Liver (tissue), 8 donors: ENCODE measurements at regions not wholly inside any gene's neighbourhood (a gene's known extent, or its start where the extent isn't known, plus 50 kb on each side); places are given as distances from the start of the nearest gene placed in this dataset.

Experiments
- DNase-seq: peaks from one replicate; pipeline ENCODE4 v3.0.0-alpha.2; 2017; ENCODE audit warnings: low spot score
- H3K27ac ChIP-seq, 2 donors: one replicate each; pipeline ENCODE4 v1.7.0; 2013; ENCODE audit warnings: inconsistent platforms in 2 of 2, low read length in 2 of 2, control low read depth in 1 of 2, low read depth in 1 of 2, mild to moderate bottlenecking in 1 of 2
- H3K27me3 ChIP-seq, 4 donors: one replicate each; pipeline versions ENCODE4 v1.6.1 to v1.7.0; 2013; ENCODE audit warnings: low read length in 3 of 4, inconsistent platforms in 1 of 4, mild to moderate bottlenecking in 1 of 4, moderate library complexity in 1 of 4; ENCODE audit not compliant: control insufficient read depth in 4 of 4, insufficient read depth in 4 of 4
- H3K36me3 ChIP-seq, 4 donors: one replicate each; pipeline versions ENCODE4 v1.6.1 to v1.7.0; 2013; ENCODE audit warnings: low read length in 3 of 4, mild to moderate bottlenecking in 3 of 4, low read depth in 1 of 4, moderate library complexity in 1 of 4; ENCODE audit not compliant: control insufficient read depth in 4 of 4, insufficient read depth in 3 of 4
- H3K4me1 ChIP-seq, 4 donors: one replicate each; pipeline versions ENCODE4 v1.6.1 to v1.7.0; 2013; ENCODE audit warnings: low read length in 3 of 4, mild to moderate bottlenecking in 3 of 4, moderate library complexity in 1 of 4; ENCODE audit not compliant: control insufficient read depth in 4 of 4, insufficient read depth in 4 of 4
- H3K4me3 ChIP-seq, 3 donors: one replicate each; pipeline versions ENCODE4 v1.6.1 to v1.7.0; 2013; ENCODE audit warnings: low read length in 3 of 3, control low read depth in 1 of 3, low read depth in 1 of 3, mild to moderate bottlenecking in 1 of 3
- H3K9ac ChIP-seq, 2 donors: one replicate each; pipeline ENCODE4 v1.7.0; 2013; ENCODE audit warnings: low read length in 2 of 2, mild to moderate bottlenecking in 2 of 2, moderate library complexity in 2 of 2, control low read depth in 1 of 2, low read depth in 1 of 2
- H3K9me3 ChIP-seq, 4 donors: one replicate each; pipeline versions ENCODE4 v1.6.1 to v1.7.0; 2013; ENCODE audit warnings: low read length in 3 of 4; ENCODE audit not compliant: control insufficient read depth in 4 of 4
- EGR1 ChIP-seq, 2 donors: IDR thresholded peaks; 2 replicates each; pipeline ENCODE4 v1.6.1; 2016 to 2018; ENCODE audit warnings: antibody characterized with exemption in 2 of 2, low read depth in 2 of 2
- FOXA1 ChIP-seq: IDR thresholded peaks from 2 replicates; pipeline ENCODE4 v1.6.1; 2016; ENCODE audit warnings: antibody characterized with exemption
- FOXA2 ChIP-seq: IDR thresholded peaks from 2 replicates; pipeline ENCODE4 v1.6.1; 2016; ENCODE audit warnings: antibody characterized with exemption
- GABPA ChIP-seq, 2 donors: IDR thresholded peaks in 1 of 2; conservative IDR thresholded peaks in 1 of 2; 2 replicates each; pipeline ENCODE4 v1.6.1; 2016; ENCODE audit warnings: antibody characterized with exemption in 2 of 2, mild to moderate bottlenecking in 1 of 2, moderate library complexity in 1 of 2
- HNF4A ChIP-seq, 2 donors: conservative IDR thresholded peaks; 2 replicates each; pipeline ENCODE4 v1.6.1; 2016; ENCODE audit warnings: antibody characterized with exemption in 2 of 2, mild to moderate bottlenecking in 2 of 2
- HNF4G ChIP-seq: IDR thresholded peaks from 2 replicates; pipeline ENCODE4 v1.6.1; 2016; ENCODE audit warnings: antibody characterized with exemption
- JUND ChIP-seq, 2 donors: IDR thresholded peaks; 2 replicates each; pipeline ENCODE4 v1.6.1; 2016; ENCODE audit warnings: antibody characterized with exemption in 2 of 2
- NR2F2 ChIP-seq: IDR thresholded peaks from 2 replicates; pipeline ENCODE4 v1.6.1; 2016; ENCODE audit warnings: antibody characterized with exemption
- RAD21 ChIP-seq, 2 donors: IDR thresholded peaks; 2 replicates each; pipeline ENCODE4 v1.6.1; 2016; ENCODE audit warnings: antibody characterized with exemption in 2 of 2, mild to moderate bottlenecking in 2 of 2
- RXRA ChIP-seq, 2 donors: IDR thresholded peaks; 2 replicates each; pipeline ENCODE4 v1.6.1; 2017 to 2018; ENCODE audit warnings: antibody characterized with exemption in 2 of 2, mild to moderate bottlenecking in 1 of 2
- YY1 ChIP-seq: IDR thresholded peaks from 2 replicates; pipeline ENCODE4 v1.6.1; 2016; ENCODE audit warnings: antibody characterized with exemption, mild to moderate bottlenecking
- WGBS: extraction: QIAGEN DNeasy Blood & Tissue Kit; methylation state at CpG from one replicate; pipeline ENCODE4 v1.1.7; 2013; 5-methylcytosine and 5-hydroxymethylcytosine counted together
- TF ChIP-seq, protein P1 (sequence below): IDR thresholded peaks from 2 replicates; pipeline ENCODE4 v1.6.1; 2016; ENCODE audit warnings: antibody characterized with exemption
- TF ChIP-seq, protein P2 (sequence below): IDR thresholded peaks from 2 replicates; pipeline ENCODE4 v1.6.1; 2016; ENCODE audit warnings: antibody characterized with exemption
- TF ChIP-seq, protein P3 (sequence below): IDR thresholded peaks from 2 replicates; pipeline ENCODE4 v1.6.1; 2016; ENCODE audit warnings: antibody characterized with exemption
- TF ChIP-seq, protein P4 (sequence below): IDR thresholded peaks from 2 replicates; pipeline ENCODE4 v1.6.1; 2016; ENCODE audit warnings: antibody characterized with exemption, mild to moderate bottlenecking
- TF ChIP-seq, protein P5 (sequence below): fragments of 150-350 bp; IDR thresholded peaks from 2 replicates; pipeline ENCODE4 v1.5.1; 2017; ENCODE audit warnings: improper control_type of control experiment, low read depth, low read length; ENCODE audit not compliant: missing input control
- donor health status: healthy.
- donor health status: healthy.
- donor health status: healthy.
- donor health status: healthy.
- donor health status: healthy.

DNA sequence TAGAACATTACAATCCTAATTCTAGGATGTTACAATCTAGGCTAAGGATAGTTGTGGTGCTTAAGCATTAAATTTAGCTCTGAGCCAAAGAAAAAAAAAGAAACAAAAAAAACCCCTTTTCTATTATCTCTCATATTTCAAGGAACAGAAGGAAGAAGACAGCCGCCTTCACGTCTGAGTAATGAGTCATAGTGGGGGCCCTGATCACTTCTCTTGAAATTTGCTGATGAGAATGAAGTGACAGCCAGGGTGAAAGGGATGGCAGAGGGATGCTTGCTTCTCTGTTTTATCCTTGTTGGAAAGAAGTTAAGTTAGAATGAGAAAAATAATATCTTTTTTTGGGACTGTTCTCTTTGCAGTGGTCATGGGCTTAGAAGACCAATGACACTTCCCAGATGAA is 82.6 kb upstream of the MPHOSPH6 start:
- Histone ChIP-seq H3K27ac (no peak overlapping the region), H3K9me3 (no peaks in the 10 kb centered on the region), H3K4me1 (no peaks in the 10 kb centered on the region), H3K4me3 (no peak overlapping the region), H3K9ac (no peak overlapping the region), H3K36me3 (no peaks in the 10 kb centered on the region), H3K27me3 (no peaks in the 10 kb centered on the region)
- WGBS = 78% methylated on average over 2 of the region's 2 CpGs
- TF ChIP-seq NR2F2 (no peak), FOXA1 (no peak), RXRA (IDR thresholded peaks at IDR 0.05) (no peak), GABPA (IDR thresholded peaks at IDR 0.05 in 1 of 2, conservative IDR thresholded peaks at IDR 0.05 in 1 of 2) (no peak), EGR1 (IDR thresholded peaks at IDR 0.05; ENCODE audit: low read depth in 2 of 2) (no peak), RAD21 (IDR thresholded peaks at IDR 0.05) (no peak)
- TF ChIP-seq, protein P1, sequence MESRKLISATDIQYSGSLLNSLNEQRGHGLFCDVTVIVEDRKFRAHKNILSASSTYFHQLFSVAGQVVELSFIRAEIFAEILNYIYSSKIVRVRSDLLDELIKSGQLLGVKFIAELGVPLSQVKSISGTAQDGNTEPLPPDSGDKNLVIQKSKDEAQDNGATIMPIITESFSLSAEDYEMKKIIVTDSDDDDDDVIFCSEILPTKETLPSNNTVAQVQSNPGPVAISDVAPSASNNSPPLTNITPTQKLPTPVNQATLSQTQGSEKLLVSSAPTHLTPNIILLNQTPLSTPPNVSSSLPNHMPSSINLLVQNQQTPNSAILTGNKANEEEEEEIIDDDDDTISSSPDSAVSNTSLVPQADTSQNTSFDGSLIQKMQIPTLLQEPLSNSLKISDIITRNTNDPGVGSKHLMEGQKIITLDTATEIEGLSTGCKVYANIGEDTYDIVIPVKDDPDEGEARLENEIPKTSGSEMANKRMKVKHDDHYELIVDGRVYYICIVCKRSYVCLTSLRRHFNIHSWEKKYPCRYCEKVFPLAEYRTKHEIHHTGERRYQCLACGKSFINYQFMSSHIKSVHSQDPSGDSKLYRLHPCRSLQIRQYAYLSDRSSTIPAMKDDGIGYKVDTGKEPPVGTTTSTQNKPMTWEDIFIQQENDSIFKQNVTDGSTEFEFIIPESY = no peak
- DNase-seq = no peak

DNA sequence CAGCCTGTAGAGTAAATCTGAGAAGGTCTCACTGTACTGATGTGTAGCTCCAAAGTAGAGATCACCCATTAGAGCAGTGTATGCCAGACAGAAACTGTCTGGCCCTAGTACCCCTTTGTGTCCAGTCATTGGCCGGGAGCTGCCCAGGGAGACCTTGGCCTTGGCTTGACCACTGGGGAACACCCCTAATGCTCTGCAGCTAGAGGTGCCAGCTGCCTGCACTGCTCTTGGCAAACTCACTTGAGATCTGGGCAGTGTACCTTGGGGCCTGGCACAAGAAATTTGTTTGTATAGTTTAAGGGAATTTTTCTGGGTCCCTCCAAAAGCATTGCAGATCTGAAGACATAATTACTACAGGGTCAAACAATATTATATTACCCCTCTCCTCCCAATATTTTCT is 78.7 kb upstream of the MPHOSPH6 start:
- Histone ChIP-seq H3K36me3 (no peaks in the 10 kb centered on the region), H3K4me3 (no peak overlapping the region), H3K27ac (no peak overlapping the region), H3K4me1 (no peaks in the 10 kb centered on the region), H3K27me3 (no peaks in the 10 kb centered on the region), H3K9ac (no peak overlapping the region), H3K9me3 (no peaks in the 10 kb centered on the region)
- 86% methylated on average over 1 of the region's 1 CpG for WGBS
- no peak for DNase-seq
- TF ChIP-seq FOXA1 = no peak
- TF ChIP-seq, protein P2, sequence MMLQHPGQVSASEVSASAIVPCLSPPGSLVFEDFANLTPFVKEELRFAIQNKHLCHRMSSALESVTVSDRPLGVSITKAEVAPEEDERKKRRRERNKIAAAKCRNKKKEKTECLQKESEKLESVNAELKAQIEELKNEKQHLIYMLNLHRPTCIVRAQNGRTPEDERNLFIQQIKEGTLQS = no peak
- no peak for TF ChIP-seq NR2F2
- TF ChIP-seq, protein P3, sequence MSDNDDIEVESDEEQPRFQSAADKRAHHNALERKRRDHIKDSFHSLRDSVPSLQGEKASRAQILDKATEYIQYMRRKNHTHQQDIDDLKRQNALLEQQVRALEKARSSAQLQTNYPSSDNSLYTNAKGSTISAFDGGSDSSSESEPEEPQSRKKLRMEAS = no peak
- TF ChIP-seq, protein P1 = no peak
- no peak for TF ChIP-seq HNF4A (conservative IDR thresholded peaks at IDR 0.05)
- TF ChIP-seq, protein P4, sequence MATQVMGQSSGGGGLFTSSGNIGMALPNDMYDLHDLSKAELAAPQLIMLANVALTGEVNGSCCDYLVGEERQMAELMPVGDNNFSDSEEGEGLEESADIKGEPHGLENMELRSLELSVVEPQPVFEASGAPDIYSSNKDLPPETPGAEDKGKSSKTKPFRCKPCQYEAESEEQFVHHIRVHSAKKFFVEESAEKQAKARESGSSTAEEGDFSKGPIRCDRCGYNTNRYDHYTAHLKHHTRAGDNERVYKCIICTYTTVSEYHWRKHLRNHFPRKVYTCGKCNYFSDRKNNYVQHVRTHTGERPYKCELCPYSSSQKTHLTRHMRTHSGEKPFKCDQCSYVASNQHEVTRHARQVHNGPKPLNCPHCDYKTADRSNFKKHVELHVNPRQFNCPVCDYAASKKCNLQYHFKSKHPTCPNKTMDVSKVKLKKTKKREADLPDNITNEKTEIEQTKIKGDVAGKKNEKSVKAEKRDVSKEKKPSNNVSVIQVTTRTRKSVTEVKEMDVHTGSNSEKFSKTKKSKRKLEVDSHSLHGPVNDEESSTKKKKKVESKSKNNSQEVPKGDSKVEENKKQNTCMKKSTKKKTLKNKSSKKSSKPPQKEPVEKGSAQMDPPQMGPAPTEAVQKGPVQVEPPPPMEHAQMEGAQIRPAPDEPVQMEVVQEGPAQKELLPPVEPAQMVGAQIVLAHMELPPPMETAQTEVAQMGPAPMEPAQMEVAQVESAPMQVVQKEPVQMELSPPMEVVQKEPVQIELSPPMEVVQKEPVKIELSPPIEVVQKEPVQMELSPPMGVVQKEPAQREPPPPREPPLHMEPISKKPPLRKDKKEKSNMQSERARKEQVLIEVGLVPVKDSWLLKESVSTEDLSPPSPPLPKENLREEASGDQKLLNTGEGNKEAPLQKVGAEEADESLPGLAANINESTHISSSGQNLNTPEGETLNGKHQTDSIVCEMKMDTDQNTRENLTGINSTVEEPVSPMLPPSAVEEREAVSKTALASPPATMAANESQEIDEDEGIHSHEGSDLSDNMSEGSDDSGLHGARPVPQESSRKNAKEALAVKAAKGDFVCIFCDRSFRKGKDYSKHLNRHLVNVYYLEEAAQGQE = no peak
- TF ChIP-seq, protein P5, sequence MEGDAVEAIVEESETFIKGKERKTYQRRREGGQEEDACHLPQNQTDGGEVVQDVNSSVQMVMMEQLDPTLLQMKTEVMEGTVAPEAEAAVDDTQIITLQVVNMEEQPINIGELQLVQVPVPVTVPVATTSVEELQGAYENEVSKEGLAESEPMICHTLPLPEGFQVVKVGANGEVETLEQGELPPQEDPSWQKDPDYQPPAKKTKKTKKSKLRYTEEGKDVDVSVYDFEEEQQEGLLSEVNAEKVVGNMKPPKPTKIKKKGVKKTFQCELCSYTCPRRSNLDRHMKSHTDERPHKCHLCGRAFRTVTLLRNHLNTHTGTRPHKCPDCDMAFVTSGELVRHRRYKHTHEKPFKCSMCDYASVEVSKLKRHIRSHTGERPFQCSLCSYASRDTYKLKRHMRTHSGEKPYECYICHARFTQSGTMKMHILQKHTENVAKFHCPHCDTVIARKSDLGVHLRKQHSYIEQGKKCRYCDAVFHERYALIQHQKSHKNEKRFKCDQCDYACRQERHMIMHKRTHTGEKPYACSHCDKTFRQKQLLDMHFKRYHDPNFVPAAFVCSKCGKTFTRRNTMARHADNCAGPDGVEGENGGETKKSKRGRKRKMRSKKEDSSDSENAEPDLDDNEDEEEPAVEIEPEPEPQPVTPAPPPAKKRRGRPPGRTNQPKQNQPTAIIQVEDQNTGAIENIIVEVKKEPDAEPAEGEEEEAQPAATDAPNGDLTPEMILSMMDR = no peak
- no peak for TF ChIP-seq FOXA2
- TF ChIP-seq YY1 = no peak
- no peak for TF ChIP-seq JUND (IDR thresholded peaks at IDR 0.05)
- TF ChIP-seq HNF4G = no peak
